ENCODE measurements at regions not wholly inside any gene's neighbourhood (a gene's known extent, or its start where the extent isn't known, plus 50 kb on each side); places are given as distances from the start of the nearest gene placed in this dataset.

DNA sequence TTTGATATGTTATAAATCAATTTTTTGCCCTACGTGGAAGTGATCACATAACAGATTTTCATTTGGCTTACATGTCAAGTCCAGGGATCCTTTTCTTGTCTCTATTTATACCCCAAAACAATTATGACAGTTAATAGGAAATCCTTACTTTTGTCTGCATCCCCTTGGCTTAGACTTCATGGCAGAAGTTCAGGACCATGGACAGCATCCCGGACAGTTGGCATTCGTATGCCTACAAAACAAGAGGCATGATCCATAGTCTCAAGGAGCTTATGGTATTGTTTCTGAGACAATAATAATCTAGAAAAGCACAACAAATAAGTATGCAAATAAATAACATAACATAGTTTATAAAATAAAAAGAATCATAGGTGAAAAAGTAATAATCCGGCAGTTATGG lies 214.3 kb upstream of the GRIA1 start:
- no peak overlapping the region for H3K27ac ChIP-seq (ENCODE audit: low read depth, low read length)
- no peak overlapping the region for H3K14ac ChIP-seq (ENCODE audit: insufficient read length)
- no peak overlapping the region for H3K56ac ChIP-seq (replicated peaks; ENCODE audit: insufficient read length, low read depth, low read length)
- no peak overlapping the region for H4K8ac ChIP-seq (ENCODE audit: extremely low read depth, insufficient read depth, low read length)
- H2AFZ ChIP-seq (ENCODE audit: low read length): no peak overlapping the region
- H3K4me1 ChIP-seq (replicated peaks in 1 of 4; ENCODE audit: control insufficient read depth in 3 of 4, insufficient read depth in 4 of 4, low read length in 3 of 4): no peaks in the 10 kb centered on the region
- no peaks in the 10 kb centered on the region for H4K20me1 ChIP-seq (replicated peaks in 1 of 2; ENCODE audit: control insufficient read depth in 1 of 2, insufficient read depth in 2 of 2, low read length in 2 of 2)
- no peak overlapping the region for H3K4me3 ChIP-seq (ENCODE audit: extremely low read depth in 1 of 4, insufficient read depth in 2 of 4, low read depth in 3 of 4, low read length in 4 of 4)
- no peak overlapping the region for H2BK120ac ChIP-seq (replicated peaks; ENCODE audit: low read depth, low read length)
- FAIRE-seq: no peak
- CTCF ChIA-PET (ENCODE audit: partially characterized antibody): interaction anchor here (0.7 kb wide), 1 partner anchor 24 kb away, joined by 3 read pairs; no protein-coding TSS in a partner anchor
- no peak overlapping the region for H3K18ac ChIP-seq (ENCODE audit: extremely low read depth, low read length)
- H3K23ac ChIP-seq (ENCODE audit: insufficient read length): no peak overlapping the region
- H4K5ac ChIP-seq (ENCODE audit: insufficient read length, low read depth, low read length): no peak overlapping the region
- H3K79me2 ChIP-seq (ENCODE audit: control insufficient read depth in 1 of 2, insufficient read depth in 2 of 2, low read length in 2 of 2): no peaks in the 10 kb centered on the region
- POLR2A ChIA-PET (ENCODE audit: partially characterized antibody): no interaction called here
- H2AK5ac ChIP-seq (ENCODE audit: low read depth, low read length): no peak overlapping the region
- no peaks in the 10 kb centered on the region for H3K27me3 ChIP-seq (replicated peaks in 1 of 4; ENCODE audit: control insufficient read depth in 3 of 4, extremely low read depth in 1 of 4, insufficient read depth in 3 of 4, low read length in 3 of 4)
- H4K91ac ChIP-seq (replicated peaks; ENCODE audit: insufficient read length, low read length): no peak overlapping the region
- no peak overlapping the region for H3K4ac ChIP-seq (replicated peaks; ENCODE audit: insufficient read length, low read depth, low read length)
- 69% methylated on average over 4 of the region's 4 CpGs; no CpG with 5 or more reads in 1 of the 2 experiments for WGBS, 2 experiments (ENCODE audit: extremely low coverage in 1 of 2, insufficient coverage in 1 of 2, insufficient read length in 1 of 2, insufficient replicate concordance in 2 of 2, low coverage in 1 of 2, low lambda C conversion rate in 2 of 2, missing lambda C conversion rate in 1 of 2)
- DNase-seq (ENCODE audit: low read depth in 1 of 2, low spot score in 2 of 2): peak; percentile 15 to 76
- H2BK15ac ChIP-seq (ENCODE audit: low read length): no peak overlapping the region
- H3K79me1 ChIP-seq (ENCODE audit: low read depth, low read length): no peaks in the 10 kb centered on the region
- H3K36me3 ChIP-seq (ENCODE audit: control insufficient read depth in 2 of 4, insufficient read depth in 4 of 4, low read length in 3 of 4): no peaks in the 10 kb centered on the region
- no peaks in the 10 kb centered on the region for H3K9me3 ChIP-seq (ENCODE audit: insufficient read depth in 2 of 2, low read depth in 1 of 2, low read length in 1 of 2)
- no peak overlapping the region for H2BK12ac ChIP-seq (ENCODE audit: low read depth, low read length)
- no peak overlapping the region for H2BK5ac ChIP-seq (ENCODE audit: low read depth, low read length)
- H3K9ac ChIP-seq (replicated peaks in 1 of 4; ENCODE audit: extremely low read depth in 1 of 4, low read depth in 3 of 4, low read length in 3 of 4): no peak overlapping the region
- no peak overlapping the region for H2BK20ac ChIP-seq (ENCODE audit: low read length)
- H3K4me2 ChIP-seq (ENCODE audit: insufficient read depth in 1 of 2, low read depth in 2 of 2, low read length in 2 of 2): no peak overlapping the region
- no peaks in the 10 kb centered on the region for H3K23me2 ChIP-seq (ENCODE audit: low read depth, low read length)
- TF ChIP-seq ASH2L (IDR thresholded peaks at IDR 0.05; ENCODE audit: low read length) (no peak), YY1 (IDR thresholded peaks at IDR 0.05; ENCODE audit: low read depth, low read length) (no peak), TAF1 (IDR thresholded peaks at IDR 0.05; ENCODE audit: low read depth, low read length) (no peak), BRCA1 (IDR thresholded peaks at IDR 0.05; ENCODE audit: low read depth, low read length) (no peak), RXRA (IDR thresholded peaks at IDR 0.05; ENCODE audit: insufficient read depth, low read depth, low read length) (no peak), E2F6 (IDR thresholded peaks at IDR 0.05) (no peak), GABPA (IDR thresholded peaks at IDR 0.05; ENCODE audit: borderline replicate concordance, insufficient read depth, low read length) (no peak), RNF2 (IDR thresholded peaks at IDR 0.05; ENCODE audit: borderline replicate concordance, low read depth, low read length, missing control alignments, poor library complexity, severe bottlenecking) (no peak), MAX (IDR thresholded peaks at IDR 0.05) (no peak), TBP (IDR thresholded peaks at IDR 0.05; ENCODE audit: low read depth, low read length) (no peak)
- TF ChIP-seq, protein P1, sequence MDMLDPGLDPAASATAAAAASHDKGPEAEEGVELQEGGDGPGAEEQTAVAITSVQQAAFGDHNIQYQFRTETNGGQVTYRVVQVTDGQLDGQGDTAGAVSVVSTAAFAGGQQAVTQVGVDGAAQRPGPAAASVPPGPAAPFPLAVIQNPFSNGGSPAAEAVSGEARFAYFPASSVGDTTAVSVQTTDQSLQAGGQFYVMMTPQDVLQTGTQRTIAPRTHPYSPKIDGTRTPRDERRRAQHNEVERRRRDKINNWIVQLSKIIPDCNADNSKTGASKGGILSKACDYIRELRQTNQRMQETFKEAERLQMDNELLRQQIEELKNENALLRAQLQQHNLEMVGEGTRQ (IDR thresholded peaks at IDR 0.05; ENCODE audit: low read length): no peak
